Cardiac fibroblast (primary cell): ENCODE measurements at regions not wholly inside any gene's neighbourhood (a gene's known extent, or its start where the extent isn't known, plus 50 kb on each side); places are given as distances from the start of the nearest gene placed in this dataset.
"Not testable (repeated sequence)": the region's sequence is repeated elsewhere in the genome, so short reads cannot be mapped to it uniquely, and the experiment has no call there.

ENCODE experiments used
- DNase-seq, 2 donors: peaks; one replicate each; pipeline versions ENCODE4 v3.0.0 to v3.0.0-alpha.2; 2010; ENCODE audit warnings: low read depth in 2 of 2
- H3K4me3 ChIP-seq, 2 donors: replicated peaks in 1 of 2; 1 replicate in 1 of 2; 2 replicates in 1 of 2; pipeline ENCODE4 v1.5.1; 2011; ENCODE audit warnings: low read depth in 2 of 2, low read length in 2 of 2, mild to moderate bottlenecking in 2 of 2, moderate library complexity in 1 of 2
- TF ChIP-seq, protein P1 (sequence below): IDR thresholded peaks from one replicate; pipeline ENCODE4 v1.5.1; 2011; ENCODE audit warnings: low read depth, mild to moderate bottlenecking, low read length, inconsistent platforms

DNA sequence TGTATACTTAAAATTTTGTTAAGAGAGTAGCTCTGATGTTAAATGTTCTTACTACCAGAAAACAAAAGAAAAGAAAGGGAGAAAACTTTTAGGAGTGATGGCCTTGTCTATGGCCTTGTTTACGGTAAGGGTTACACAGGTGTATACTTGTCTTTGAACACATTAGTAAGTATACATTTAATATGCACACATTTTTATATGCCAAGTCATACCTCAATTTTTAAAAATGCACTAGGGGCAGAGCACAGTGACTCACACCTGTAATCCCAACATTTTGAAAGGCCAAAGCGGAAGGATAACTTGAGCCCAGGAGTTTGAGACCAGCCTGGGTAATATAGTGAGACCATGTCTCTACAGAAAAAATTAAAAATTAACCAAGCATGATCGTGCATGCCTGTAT lies 166.7 kb upstream of the SNX2 start:
- no peak overlapping the region for H3K4me3 ChIP-seq
- DNase-seq, result no peak
- TF ChIP-seq, protein P1, sequence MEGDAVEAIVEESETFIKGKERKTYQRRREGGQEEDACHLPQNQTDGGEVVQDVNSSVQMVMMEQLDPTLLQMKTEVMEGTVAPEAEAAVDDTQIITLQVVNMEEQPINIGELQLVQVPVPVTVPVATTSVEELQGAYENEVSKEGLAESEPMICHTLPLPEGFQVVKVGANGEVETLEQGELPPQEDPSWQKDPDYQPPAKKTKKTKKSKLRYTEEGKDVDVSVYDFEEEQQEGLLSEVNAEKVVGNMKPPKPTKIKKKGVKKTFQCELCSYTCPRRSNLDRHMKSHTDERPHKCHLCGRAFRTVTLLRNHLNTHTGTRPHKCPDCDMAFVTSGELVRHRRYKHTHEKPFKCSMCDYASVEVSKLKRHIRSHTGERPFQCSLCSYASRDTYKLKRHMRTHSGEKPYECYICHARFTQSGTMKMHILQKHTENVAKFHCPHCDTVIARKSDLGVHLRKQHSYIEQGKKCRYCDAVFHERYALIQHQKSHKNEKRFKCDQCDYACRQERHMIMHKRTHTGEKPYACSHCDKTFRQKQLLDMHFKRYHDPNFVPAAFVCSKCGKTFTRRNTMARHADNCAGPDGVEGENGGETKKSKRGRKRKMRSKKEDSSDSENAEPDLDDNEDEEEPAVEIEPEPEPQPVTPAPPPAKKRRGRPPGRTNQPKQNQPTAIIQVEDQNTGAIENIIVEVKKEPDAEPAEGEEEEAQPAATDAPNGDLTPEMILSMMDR, result no peak

DNA sequence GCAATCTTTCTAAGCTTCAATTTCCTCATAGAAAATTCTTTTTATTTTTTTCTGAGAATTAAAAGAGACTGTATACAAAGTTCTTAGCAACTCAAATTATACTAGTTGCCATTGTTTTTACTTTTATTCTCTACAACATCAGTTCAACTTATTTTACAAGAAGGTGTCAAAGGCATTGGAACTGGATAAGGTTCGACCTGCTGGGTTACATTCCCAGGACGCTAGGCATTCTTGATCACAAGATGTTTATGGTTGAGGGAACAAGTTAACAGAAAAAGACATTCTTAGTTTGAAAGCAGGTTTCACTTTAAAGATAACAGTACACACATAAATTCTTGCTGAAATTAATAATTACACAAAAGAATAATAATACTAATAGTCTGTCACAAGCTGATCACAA lies 163.5 kb upstream of the SNX2 start:
- no peak overlapping the region for H3K4me3 ChIP-seq
- no peak for DNase-seq
- TF ChIP-seq, protein P1, result no peak

DNA sequence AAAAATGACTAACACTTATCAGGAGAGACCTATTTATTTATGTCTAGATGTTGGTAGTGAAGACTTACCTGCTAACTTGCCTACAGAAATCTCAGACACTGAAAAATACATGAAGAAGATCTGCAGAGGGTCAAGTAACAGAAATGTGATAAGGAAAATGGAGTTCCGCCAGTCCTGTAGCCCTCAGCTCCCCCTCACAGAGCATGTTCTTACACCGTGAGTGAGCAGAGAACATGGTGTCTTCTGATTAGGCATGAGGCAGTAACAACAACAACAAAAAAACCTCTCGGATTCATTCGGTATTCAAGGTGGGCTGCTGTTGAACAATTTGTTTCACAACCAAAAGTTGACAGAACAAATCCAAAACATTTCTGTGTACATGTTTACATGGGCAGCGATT lies 162.0 kb upstream of the SNX2 start:
- TF ChIP-seq, protein P1, result no peak
- no peak overlapping the region for H3K4me3 ChIP-seq
- no peak for DNase-seq

DNA sequence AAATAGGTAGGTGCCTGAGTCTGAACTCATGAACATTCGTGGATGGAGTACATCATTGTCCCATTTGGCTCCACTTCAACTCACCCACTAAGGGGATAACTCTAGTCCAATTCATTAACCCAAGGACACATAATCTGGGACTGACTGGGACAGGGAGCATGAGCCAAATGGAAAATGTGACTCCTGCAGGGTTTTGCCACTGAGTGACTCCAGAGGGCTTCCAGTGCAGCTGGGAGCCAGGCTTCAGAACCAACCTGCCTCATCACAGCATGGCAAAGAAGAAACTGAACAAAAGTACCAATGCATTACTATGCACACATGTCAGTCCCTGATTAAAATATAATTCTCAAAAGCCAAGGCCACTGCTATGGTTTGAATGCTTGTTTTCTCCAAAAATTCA lies 159.7 kb upstream of the SNX2 start:
- no peak overlapping the region for H3K4me3 ChIP-seq
- no peak for DNase-seq
- TF ChIP-seq, protein P1, result no peak

DNA sequence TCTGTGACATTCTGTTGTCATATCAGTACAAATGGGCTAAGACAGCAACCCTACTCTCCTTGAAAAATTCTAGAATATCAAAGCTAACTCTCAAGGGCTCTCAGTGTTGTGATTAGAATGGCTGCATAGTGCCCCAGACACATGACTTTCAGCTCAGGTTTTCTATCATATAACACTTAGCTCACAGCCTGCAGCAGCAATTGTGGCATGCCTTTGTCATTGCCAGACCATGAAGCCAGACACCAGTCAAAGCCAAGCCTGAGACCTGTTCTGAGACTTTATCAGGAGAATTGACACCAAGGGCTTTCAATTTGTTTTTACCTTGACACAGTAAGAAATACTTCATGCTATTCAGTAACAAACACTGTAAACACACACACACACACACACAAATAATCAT lies 159.0 kb upstream of the SNX2 start:
- TF ChIP-seq, protein P1, result no peak
- no peak for DNase-seq
- no peak overlapping the region for H3K4me3 ChIP-seq

DNA sequence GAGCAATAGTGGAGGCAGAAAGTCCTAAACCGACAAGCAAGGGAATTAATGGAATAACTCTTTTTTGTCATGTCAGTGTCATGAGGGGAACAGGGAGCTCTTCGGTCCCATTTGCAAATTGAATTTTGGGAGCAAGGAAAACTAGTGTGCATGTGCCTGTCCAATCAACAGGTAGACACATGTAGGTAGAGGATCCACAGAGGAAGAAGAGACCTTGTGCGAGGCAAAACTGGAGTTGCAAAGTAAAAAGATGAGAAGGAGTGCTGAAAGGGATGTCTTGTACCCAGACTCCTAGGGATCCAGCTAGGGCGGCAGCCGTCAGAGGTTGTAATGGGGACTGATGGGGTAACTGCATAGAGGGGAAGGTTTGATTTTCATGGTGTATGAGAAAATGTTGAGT lies 156.8 kb upstream of the SNX2 start:
- H3K4me3 ChIP-seq, DNase-seq: not testable (repeated sequence)

DNA sequence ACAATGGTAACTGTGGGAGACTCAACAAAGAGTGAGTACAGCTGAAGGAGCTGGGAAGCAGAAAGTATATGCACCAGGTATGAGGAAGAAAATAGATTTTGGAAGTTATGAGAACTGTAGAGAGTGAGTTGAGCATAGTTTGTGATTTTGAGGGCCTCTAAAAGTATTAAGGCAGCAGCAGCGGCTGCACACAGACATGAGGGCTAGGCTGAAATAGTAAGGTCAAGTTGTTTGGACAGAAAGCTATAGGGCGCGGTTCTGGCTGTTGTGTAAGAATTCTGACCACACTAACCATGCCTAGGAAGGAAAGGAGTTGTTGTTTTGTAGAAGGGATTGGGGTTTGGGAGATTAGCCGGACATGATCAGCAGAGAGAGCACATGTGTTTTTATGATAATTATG lies 154.1 kb upstream of the SNX2 start:
- H3K4me3 ChIP-seq, DNase-seq: not testable (repeated sequence)

DNA sequence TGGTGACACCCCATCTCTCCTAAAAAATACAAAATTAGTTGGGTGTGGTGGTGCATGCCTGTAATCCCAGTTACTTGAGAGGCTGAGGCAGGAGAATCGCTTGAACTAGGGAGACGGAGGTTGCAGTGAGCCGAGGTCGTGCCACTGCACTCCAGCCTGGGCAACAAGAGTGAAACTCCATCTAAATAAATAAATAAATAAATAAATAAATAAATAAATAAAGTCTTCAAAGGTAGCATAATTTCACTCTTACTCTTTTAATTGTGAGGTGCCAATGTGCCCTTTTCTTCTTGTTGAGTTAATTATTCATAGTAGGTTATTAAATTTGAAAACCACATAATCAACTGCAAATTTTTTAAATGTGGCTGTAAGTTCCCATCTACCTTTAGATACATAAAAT lies 146.2 kb upstream of the SNX2 start:
- not testable (repeated sequence) for H3K4me3 ChIP-seq, DNase-seq
